ENCODE measurements at regions not wholly inside any gene's neighbourhood (a gene's known extent, or its start where the extent isn't known, plus 50 kb on each side); places are given as distances from the start of the nearest gene placed in this dataset.

GRCh38 chr3:178236555-178237277 is 299.5 kb upstream of the KCNMB2 start:
- DNase-seq (ENCODE audit: low read depth), result peak; percentile 71
- no peak for TF ChIP-seq CTCF (IDR thresholded peaks at IDR 0.05; ENCODE audit: low read length, missing control alignments)
- H3K4me3 ChIP-seq (replicated peaks; ENCODE audit: low read depth, low read length), result no peak overlapping the region

GRCh38 chr3:178238179-178238578 is 298.1 kb upstream of the KCNMB2 start:
- no peak for DNase-seq (ENCODE audit: low read depth)
- TF ChIP-seq CTCF (IDR thresholded peaks at IDR 0.05; ENCODE audit: low read length, missing control alignments), result no peak
- no peak overlapping the region for H3K4me3 ChIP-seq (replicated peaks; ENCODE audit: low read depth, low read length)

GRCh38 chr3:178244733-178245709 is 291.2 kb upstream of the KCNMB2 start:
- H3K4me3 ChIP-seq (replicated peaks; ENCODE audit: low read depth, low read length), result no peak overlapping the region
- DNase-seq (ENCODE audit: low read depth), result no peak
- TF ChIP-seq CTCF (IDR thresholded peaks at IDR 0.05; ENCODE audit: low read length, missing control alignments), result no peak

- no peak for DNase-seq (ENCODE audit: low read depth)
- H3K4me3 ChIP-seq (replicated peaks; ENCODE audit: low read depth, low read length), result no peak overlapping the region
- no peak for TF ChIP-seq CTCF (IDR thresholded peaks at IDR 0.05; ENCODE audit: low read length, missing control alignments)
Observed at GRCh38 chr3:178246004-178246403, 290.2 kb upstream of the KCNMB2 start.

GRCh38 chr3:178255315-178255714 is 280.9 kb upstream of the KCNMB2 start:
- no peak overlapping the region for H3K4me3 ChIP-seq (replicated peaks; ENCODE audit: low read depth, low read length)
- TF ChIP-seq CTCF (IDR thresholded peaks at IDR 0.05; ENCODE audit: low read length, missing control alignments), result no peak
- peak; percentile 95 for DNase-seq (ENCODE audit: low read depth)

- DNase-seq (ENCODE audit: low read depth), result no peak
- H3K4me3 ChIP-seq (replicated peaks; ENCODE audit: low read depth, low read length), result no peak overlapping the region
- TF ChIP-seq CTCF (IDR thresholded peaks at IDR 0.05; ENCODE audit: low read length, missing control alignments), result no peak
Observed at GRCh38 chr3:178257491-178257890, 278.7 kb upstream of the KCNMB2 start.

Data from fibroblast of pulmonary artery (primary cell).